Neural progenitor cell (in vitro differentiated cells): ENCODE measurements at regions not wholly inside any gene's neighbourhood (a gene's known extent, or its start where the extent isn't known, plus 50 kb on each side); places are given as distances from the start of the nearest gene placed in this dataset.

ENCODE experiments used
- CTCF ChIP-seq: fragments of 200-600 bp; sonication (generic); IDR thresholded peaks from 2 replicates; pipeline ENCODE4 v1.5.1; 2017; ENCODE audit warnings: antibody characterized with exemption, mild to moderate bottlenecking
- EZH2phosphoT487 ChIP-seq: fragments of 200-600 bp; sonication (generic); IDR thresholded peaks from 2 replicates; pipeline ENCODE4 v1.6.1; 2017; ENCODE audit warnings: antibody characterized with exemption

DNA sequence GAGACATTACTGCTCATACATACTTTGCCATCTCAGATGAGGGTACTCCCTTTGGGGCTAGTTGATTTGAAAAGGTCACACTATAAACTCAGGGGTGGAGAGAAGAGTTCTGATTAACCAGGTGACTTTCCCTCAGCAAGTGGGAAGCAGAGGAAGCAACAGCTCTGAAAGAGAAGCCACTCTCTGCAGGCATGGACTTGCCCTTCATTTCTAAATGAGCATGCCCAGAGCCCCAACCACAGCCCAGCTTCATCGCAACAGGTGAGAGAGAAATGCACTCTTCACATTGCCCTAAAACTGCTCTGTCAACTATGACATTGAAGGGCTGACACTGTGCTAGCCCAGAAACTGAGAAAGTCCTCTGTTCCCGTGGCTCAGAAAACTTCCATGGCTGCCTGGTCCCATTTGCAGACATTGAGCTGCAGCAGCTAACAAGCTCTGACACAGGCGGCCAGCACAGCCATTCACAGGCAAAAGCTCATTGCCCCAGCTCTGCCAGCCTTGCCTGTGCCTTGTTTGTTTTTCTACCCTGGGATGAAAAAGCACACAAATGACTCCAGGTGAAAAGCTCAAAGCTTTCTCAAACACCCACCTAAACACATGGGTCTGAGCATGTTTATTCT is 419.8 kb upstream of the DYNLRB2 start:
- no peak for TF ChIP-seq CTCF
- no peak for TF ChIP-seq EZH2phosphoT487
